GM21717 (cell line): ENCODE measurements at regions not wholly inside any gene's neighbourhood (a gene's known extent, or its start where the extent isn't known, plus 50 kb on each side); places are given as distances from the start of the nearest gene placed in this dataset.

Source experiments
- ATAC-seq: cut with Tn5 transposase; IDR thresholded peaks from one replicate; pipeline ENCODE4 v1.9.1; 2021; ENCODE audit warnings: mild to moderate bottlenecking, moderate library complexity; ENCODE audit not compliant: unreplicated experiment

GRCh38 chr4:114163051-114163450, 183.6 kb upstream of the ARSJ start:
- no peak for ATAC-seq

- no peak for ATAC-seq
Observed at GRCh38 chr4:114173968-114174367, 194.5 kb upstream of the ARSJ start.

- no peak for ATAC-seq
Observed at GRCh38 chr4:114177628-114178027, 198.2 kb upstream of the ARSJ start.

- ATAC-seq, result no peak
Observed at GRCh38 chr4:114178392-114178791, 198.9 kb upstream of the ARSJ start.

GRCh38 chr4:114180481-114180880, 201.0 kb upstream of the ARSJ start:
- ATAC-seq, result no peak

- no peak for ATAC-seq
Observed at GRCh38 chr4:114184901-114185300, 205.5 kb upstream of the ARSJ start.

- no peak for ATAC-seq
Observed at GRCh38 chr4:114187592-114187991, 208.1 kb upstream of the ARSJ start.

GRCh38 chr4:114191496-114191895, 212.0 kb upstream of the ARSJ start:
- no peak for ATAC-seq

GRCh38 chr4:114192854-114193253, 213.4 kb upstream of the ARSJ start:
- ATAC-seq, result no peak

GRCh38 chr4:114193624-114194399, 214.4 kb upstream of the ARSJ start:
- ATAC-seq, result no peak

- ATAC-seq, result no peak
Observed at GRCh38 chr4:114196606-114197005, 217.2 kb upstream of the ARSJ start.

- no peak for ATAC-seq
Observed at GRCh38 chr4:114200026-114200425, 220.6 kb upstream of the ARSJ start.

- no peak for ATAC-seq
Observed at GRCh38 chr4:114205261-114205660, 225.8 kb upstream of the ARSJ start.

- ATAC-seq, result no peak
Observed at GRCh38 chr4:114208574-114209151, 229.2 kb upstream of the ARSJ start.

- ATAC-seq, result no peak
Observed at GRCh38 chr4:114209584-114209983, 230.1 kb upstream of the ARSJ start.

- no peak for ATAC-seq
Observed at GRCh38 chr4:114211556-114211955, 232.1 kb upstream of the ARSJ start.

- no peak for ATAC-seq
Observed at GRCh38 chr4:114217150-114217817, 237.8 kb upstream of the ARSJ start.

GRCh38 chr4:114223580-114223979, 244.1 kb upstream of the ARSJ start:
- no peak for ATAC-seq

GRCh38 chr4:114225436-114225835, 246.0 kb upstream of the ARSJ start:
- ATAC-seq, result no peak

GRCh38 chr4:114226179-114226578, 246.7 kb upstream of the ARSJ start:
- ATAC-seq, result no peak

- peak; percentile 99 for ATAC-seq
Observed at GRCh38 chr4:114226968-114227760, 247.7 kb upstream of the ARSJ start.
